Stimulated activated naive CD4-positive, alpha-beta T cell treated with Interleukin-2 at 50 U/mL for 16 hours (primary cell): ENCODE measurements at regions not wholly inside any gene's neighbourhood (a gene's known extent, or its start where the extent isn't known, plus 50 kb on each side); places are given as distances from the start of the nearest gene placed in this dataset.
A peak's percentile ranks its signal among the peaks of the same experiment; 100 is the strongest.
"Not testable (repeated sequence)": the region's sequence is repeated elsewhere in the genome, so short reads cannot be mapped to it uniquely, and the experiment has no call there.

ENCODE experiments used
- DNase-seq: peaks from one replicate; lab custom pipeline; 2025; lab: John Stamatoyannopoulos, UW

DNA sequence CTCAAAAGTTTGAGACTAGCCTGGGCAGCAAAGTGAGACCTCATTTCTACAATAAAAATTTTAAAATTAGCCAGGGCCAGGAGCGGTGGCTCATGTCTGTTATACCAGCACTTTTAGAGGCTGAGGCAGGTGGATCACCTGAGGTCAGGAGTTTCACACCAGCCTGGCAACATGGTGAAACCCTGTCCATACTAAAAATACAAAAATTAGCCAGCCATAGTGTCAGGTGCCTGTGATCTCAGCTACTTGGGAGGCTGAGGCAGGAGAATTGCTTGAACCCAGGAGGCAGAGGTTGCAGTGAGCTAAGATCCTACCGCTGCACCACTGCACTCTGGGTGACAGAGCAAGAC is 85.1 kb upstream of the MAP4 start:
- DNase-seq = not testable (repeated sequence)

DNA sequence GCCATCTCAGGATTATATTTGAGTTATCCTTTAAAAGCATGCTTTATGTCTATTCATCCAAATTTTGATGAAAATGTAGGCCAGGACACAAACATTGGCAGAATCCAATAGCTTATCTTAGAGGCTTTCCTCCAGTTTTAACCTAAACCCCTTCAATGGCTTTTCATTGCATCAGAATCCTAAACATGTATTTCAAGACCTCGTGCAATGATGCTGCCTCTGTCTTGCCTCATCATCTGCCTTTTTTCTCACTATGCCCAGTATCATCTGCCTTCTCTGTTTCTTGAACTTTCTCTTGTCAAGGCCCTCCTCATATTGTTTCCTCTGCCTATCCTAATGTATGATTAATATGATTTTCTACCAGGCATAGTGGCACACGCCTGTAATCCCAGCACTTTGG is 76.1 kb upstream of the MAP4 start:
- no peak for DNase-seq

DNA sequence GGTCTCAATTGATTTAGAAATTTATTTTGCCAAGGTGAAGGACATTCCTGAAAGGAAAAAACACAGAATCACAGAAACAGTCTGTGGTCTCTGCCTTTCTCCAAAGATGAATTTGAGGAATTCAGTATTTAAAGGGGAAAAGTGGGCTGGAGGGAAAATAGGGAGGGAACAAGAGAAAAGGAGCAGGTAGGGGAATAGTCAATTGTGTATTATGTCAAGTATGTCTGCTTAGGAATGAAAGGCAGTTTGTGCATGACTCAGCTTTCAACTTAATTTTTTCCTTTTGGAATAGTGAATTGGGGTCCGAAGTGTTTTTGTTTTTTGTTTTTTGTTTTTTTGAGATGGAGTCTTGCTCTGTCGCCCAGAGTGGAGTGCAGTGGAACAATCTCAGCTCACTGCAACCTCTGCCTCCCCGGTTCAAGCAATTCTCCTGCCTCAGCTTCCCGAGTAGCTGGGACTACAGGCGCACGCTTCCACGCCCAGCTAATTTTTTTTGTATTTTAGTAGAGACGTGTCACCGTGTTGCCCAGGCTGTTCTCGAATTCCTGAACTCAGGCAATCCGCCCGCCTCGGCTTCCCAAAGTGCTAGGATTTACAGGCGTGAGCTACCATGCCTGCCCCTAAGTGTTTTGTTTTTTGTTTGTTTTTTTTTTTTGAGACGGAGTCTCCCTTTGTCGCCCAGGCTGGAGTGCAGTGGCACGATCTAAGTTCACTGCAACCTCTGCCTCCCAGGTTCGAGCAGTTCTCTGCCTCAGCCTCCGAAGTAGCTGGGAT is 74.1 kb upstream of the MAP4 start:
- no peak for DNase-seq

DNA sequence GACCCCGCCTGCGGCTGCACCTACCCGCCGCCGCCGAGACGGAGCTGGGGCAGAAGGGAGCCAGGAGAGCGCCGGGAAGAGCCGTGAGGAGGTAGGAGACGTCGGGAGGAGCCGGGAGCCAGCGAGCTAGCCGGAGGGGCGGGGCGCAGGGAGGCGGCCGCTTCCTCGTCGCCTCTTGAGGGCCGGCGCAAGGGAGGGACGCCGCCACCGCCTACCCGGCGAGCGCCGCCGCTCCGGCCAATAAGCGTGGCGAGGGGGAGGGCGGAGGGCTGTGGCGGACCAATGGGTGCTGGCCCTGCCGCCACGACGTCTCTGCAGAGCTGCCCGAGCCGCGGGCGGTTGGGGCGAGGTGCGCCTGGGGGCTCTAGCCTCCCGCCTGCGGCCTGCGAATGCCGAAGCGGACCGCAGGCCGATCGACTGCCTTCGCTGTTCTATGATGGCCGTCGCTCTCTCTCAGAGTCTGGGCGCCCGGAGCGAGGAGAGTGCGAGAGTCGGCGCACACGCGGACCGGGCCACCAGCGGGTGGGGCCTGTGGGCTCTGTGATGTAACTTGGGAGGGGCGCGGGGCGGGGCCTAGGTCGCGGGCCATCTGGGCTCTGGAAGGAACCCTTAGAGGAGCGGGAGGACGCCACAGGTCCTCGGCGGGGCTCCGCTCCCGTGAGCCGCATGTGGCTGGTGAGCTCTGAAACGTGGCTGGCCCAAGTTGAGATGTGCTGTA is 72.7 kb upstream of the MAP4 start:
- peak; percentile 96 for DNase-seq

DNA sequence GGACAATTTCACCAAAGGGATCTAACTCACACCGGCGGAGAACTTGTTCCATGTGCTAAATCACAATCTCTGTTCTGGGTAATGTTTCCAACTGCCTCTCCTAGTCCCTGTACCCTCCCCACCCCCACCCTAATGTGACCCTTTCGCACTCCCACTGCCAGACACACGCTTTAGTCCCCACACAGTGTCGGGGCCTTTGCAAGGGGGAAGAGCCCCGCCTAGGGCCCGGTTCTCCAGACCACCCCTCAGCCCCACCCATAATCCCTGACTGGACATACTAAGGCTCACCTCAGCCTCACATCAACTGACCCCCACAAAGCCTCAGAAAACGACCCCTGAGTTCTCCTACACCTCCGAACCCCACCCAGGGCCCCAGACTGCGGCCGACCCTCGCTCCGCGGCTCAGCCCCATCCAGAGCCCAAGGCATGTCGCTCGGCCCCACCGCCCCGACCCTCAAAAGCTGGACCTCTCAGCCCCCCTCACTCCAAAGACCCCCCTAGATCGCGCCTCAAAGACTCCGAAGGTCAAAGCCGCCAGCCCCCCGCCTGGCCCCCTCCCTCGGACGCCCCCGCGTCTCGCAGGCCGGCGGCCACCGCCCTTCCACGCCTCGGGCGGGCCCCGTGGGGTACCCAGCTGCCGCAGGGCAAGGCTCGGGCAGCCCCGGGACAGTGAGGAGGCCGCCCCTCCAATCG is 72.0 kb upstream of the MAP4 start:
- peak; percentile 14 for DNase-seq

DNA sequence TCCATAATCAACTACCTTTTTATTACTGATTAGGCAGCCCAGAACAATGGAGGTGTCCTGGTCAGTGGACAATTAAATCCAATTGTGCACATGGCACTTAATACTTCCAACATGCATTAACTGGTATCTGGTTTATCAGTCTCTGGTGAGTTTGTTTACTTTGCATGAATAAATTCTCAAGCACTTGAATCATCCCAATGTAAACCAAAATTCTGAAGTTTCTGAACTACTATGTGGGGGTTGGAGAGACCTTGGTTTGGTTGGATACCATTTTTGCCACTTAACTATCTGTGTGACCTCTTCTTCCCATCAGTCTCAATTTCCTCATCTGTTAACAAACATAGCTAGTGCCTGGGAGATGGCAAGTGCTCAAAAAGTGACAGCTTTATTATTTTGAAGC is 70.5 kb upstream of the MAP4 start:
- DNase-seq = no peak

DNA sequence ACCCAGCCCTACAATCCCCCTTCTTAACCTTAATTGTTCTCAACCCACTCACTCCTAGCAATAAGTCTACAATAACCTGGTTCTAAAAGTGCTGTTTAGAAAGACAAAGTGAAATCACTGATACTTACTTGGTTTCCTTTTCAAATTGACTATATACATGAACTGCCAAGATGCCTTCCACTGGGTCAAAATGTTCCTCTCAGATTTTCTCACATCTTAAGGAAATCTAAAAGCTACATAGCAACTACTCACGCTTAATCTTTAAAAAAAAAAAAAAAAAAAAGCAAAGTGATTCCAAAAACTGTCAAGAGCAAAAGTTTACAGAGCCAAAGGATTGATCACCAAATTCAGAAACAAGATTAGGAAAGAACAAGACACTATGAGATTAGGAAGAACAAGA is 68.7 kb upstream of the MAP4 start:
- no peak for DNase-seq

DNA sequence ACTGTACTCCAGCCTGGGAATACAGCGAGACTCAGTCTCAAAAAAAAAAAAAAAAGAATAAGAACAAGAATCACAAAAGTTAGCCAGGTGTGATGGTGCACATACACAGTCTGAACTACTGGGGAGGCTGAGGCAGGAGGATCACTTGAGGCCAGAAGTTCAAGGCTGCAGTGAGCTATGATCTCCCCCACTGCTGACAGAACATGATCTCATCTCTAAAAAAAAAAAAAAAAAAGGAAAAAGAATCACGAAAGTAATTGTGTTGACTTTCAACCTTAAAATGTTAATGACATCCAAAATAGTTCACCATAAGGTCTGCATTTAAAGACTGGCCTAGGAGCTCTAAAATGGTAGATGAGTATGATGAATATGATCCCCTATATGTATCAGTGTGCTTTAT is 68.0 kb upstream of the MAP4 start:
- DNase-seq = no peak

DNA sequence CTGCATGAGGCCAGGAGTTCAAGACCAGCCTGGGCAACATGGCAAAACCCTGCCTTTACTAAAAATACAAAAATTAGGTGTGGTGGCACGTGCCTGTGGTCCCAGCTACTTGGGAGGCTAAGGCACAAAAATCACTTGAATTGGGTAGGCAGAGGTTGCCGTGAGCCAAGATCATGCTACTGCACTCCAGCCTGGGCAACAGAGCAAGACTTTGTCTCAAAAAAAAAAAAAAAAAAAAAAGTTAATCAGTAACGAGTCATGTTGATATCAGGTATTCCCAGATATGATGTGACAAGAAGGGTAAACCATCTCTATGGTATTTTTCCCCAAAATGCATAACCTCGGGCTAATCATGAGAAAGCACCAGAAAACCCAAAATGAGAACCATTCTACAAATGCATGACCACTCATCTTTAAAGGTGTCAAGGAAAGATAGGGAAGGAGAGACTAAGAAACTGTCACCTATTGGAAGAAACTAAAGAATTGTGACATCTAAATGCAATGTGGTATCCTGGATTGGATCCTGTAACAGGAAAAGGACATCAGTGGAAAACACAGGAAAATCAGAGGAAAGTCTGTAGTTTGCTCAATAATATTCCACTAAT is 66.5 kb upstream of the MAP4 start:
- DNase-seq = no peak

DNA sequence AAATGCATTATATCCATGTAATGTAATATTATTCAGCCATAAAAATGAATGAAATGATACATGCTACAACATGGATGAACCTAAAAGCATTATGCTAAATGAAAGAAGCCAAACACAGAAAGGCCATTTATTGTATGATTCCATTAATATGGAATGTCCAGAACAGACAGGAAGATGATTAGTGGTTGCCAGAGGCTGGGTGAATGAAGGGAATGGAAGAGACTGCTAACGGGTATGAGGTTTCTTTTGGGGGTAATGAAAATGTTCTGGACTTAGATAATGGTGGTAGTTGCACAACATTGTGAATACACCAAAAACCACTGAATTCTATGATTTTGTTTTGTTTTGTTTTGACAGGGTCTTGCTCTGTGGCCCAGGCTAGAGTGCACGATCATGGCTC is 61.6 kb upstream of the MAP4 start:
- DNase-seq = no peak

DNA sequence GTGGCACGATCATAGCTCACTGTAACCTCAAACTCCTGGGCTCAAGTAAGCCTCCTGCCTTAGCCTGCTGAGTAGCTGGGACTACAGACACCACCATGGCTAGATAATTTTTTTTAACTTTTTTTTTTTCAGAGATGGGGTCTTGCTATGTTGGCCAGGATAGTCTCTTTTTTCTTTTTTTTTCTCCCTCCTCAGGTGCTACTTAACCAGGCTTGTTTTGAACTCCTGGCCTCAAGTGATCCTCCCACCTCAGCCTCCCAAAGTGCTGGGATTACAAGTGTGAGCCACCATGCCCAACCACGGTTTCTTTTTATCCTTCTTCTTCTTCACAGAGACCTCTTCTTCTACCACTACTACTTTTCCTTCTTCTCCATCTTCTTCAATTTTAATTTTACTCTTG is 53.8 kb upstream of the MAP4 start:
- DNase-seq = no peak

DNA sequence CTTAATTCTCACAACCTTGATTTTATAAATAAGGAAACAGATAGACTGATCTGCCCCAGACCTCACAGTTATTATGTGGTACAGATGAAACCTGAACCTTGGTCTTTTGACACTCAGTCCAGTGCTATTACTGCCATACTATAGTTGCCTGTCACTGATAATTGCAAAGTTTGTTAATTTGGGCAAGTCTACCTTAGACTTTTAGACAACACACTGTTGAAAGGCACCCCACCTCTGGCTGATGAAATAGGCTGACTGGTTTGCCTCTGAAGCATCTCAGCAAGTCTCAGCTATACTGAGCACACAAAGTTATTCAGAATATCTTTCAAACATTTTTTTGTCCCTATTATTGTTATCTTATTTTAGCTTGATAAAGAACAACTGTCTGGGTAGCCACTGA is 53.1 kb upstream of the MAP4 start:
- no peak for DNase-seq

DNA sequence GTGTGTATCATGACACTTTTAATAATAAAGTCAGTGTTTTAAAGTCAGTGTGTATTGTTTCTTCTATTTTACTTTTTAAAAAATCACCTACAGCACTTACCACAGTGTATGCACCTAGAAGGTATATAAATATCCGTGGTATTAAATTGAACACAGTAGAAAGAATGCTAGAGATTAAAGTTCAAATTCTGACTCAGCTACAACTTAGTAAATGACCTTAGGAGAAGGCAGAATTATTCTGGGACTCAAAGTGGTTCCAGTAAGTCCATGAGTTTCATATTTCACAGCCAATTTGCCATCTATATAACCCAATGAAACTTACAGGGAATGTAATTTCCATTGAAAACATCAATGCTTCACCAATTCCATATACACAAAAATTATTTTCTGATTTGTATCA is 52.7 kb upstream of the MAP4 start:
- DNase-seq = no peak

DNA sequence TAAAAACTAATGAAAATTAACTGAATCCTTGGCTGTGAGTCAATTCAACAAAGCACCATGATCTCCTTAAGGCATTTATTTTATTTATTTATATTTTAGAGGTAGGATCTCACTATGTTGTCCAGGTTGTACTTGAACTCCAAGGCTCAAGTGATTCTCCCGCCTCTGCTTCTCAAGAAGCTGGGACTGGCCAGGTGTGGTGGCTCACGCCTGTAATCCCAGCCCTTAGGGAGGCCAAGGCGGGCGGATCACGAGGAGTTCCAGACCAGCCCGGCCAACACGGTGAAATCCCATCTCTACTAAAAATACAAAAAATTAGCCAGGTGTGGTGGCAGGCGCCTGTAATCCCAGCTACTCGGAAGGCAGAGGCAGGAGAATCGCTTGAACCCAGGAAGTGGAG is 52.1 kb upstream of the MAP4 start:
- DNase-seq = not testable (repeated sequence)

DNA sequence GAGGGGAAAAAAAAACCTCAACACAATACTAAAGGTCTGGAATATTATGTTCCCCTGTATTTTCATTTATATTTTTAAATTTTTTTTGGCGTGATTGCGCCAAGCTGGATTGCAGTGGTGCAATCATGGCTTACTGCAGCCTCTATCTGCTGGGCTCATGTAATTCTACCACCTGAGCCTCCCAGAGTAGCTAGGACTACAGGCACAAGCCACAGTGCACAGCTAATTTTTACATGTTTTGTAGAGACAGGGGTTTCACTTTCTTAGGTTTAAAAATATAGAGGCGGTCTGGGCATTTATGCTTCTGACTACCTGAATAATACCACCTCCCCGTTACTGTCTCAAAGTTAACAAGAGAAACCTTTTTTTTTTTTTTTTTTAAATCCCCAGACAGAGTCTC is 51.1 kb upstream of the MAP4 start:
- no peak for DNase-seq
